SK-N-SH (cell line): ENCODE measurements at regions not wholly inside any gene's neighbourhood (a gene's known extent, or its start where the extent isn't known, plus 50 kb on each side); places are given as distances from the start of the nearest gene placed in this dataset.

Experiments used
- CTCF ChIP-seq: fragments of 200-600 bp; sonication (generic); IDR thresholded peaks from 2 replicates; pipeline ENCODE4 v1.6.1; 2017; ENCODE audit warnings: antibody characterized with exemption, mild to moderate bottlenecking, moderate library complexity
- EZH2phosphoT487 ChIP-seq: fragments of 200-600 bp; sonication (generic); IDR thresholded peaks from 2 replicates; pipeline ENCODE4 v1.6.1; 2017; ENCODE audit warnings: low read depth, mixed run types, mild to moderate bottlenecking, antibody characterized with exemption, moderate library complexity, borderline replicate concordance
- FOSL2 ChIP-seq: IDR thresholded peaks from 2 replicates; pipeline ENCODE4 v1.4.0; 2012; ENCODE audit warnings: low read depth, mild to moderate bottlenecking, moderate library complexity, borderline replicate concordance
- GATA2 ChIP-seq: sonication (generic); formaldehyde crosslinking; IDR thresholded peaks from 2 replicates; pipeline ENCODE4 v1.5.0; 2020; ENCODE audit warnings: mild to moderate bottlenecking, missing genetic modification reagents
- JUND ChIP-seq: IDR thresholded peaks from 2 replicates; pipeline ENCODE4 v1.4.0; 2012
- MAX ChIP-seq: IDR thresholded peaks from 2 replicates; pipeline ENCODE4 v1.4.0; 2012; ENCODE audit warnings: low read depth
- MEF2A ChIP-seq: IDR thresholded peaks from 2 replicates; pipeline ENCODE4 v1.4.0; 2012; ENCODE audit warnings: low read depth, borderline replicate concordance
- PBX3 ChIP-seq: IDR thresholded peaks from 2 replicates; pipeline ENCODE4; 2012
- POLR2AphosphoS5 ChIP-seq: IDR thresholded peaks from 2 replicates; pipeline ENCODE4 v1.6.1; 2012; ENCODE audit warnings: low read depth, low read length
- RAD21 ChIP-seq: IDR thresholded peaks from 2 replicates; pipeline ENCODE4 v1.6.1; 2012; ENCODE audit warnings: mild to moderate bottlenecking, low read length
- RFX5 ChIP-seq: IDR thresholded peaks from 2 replicates; pipeline ENCODE4 v1.6.1; 2012; ENCODE audit warnings: mild to moderate bottlenecking, improper control_type of control experiment, low read length
- SMC3 ChIP-seq: IDR thresholded peaks from 2 replicates; pipeline ENCODE4 v1.6.1; 2012; ENCODE audit warnings: low read depth, low read length, improper control_type of control experiment
- TCF12 ChIP-seq: IDR thresholded peaks from 2 replicates; pipeline ENCODE4 v1.4.0; 2012
- USF1 ChIP-seq: IDR thresholded peaks from 2 replicates; pipeline ENCODE4 v1.4.0; 2012; ENCODE audit warnings: low read depth, borderline replicate concordance

GRCh38 chrX:10390187-10390586 lies 230.2 kb downstream of the MID1 start:
- TF ChIP-seq CTCF: no peak
- no peak for TF ChIP-seq SMC3
- no peak for TF ChIP-seq POLR2AphosphoS5
- TF ChIP-seq MEF2A: no peak
- no peak for TF ChIP-seq MAX
- no peak for TF ChIP-seq EZH2phosphoT487
- TF ChIP-seq PBX3: no peak
- no peak for TF ChIP-seq GATA2
- TF ChIP-seq FOSL2: no peak
- TF ChIP-seq TCF12: no peak
- no peak for TF ChIP-seq RAD21
- no peak for TF ChIP-seq RFX5
- TF ChIP-seq USF1: no peak
- TF ChIP-seq JUND: no peak
